HS-27A (cell line): ENCODE measurements at regions not wholly inside any gene's neighbourhood (a gene's known extent, or its start where the extent isn't known, plus 50 kb on each side); places are given as distances from the start of the nearest gene placed in this dataset.
"Not testable (repeated sequence)": the region's sequence is repeated elsewhere in the genome, so short reads cannot be mapped to it uniquely, and the experiment has no call there.

Source experiments
- DNase-seq: peaks from one replicate; pipeline ENCODE4 v3.0.0-alpha.2; 2012; ENCODE audit warnings: low read depth, missing footprints

GRCh38 chr3:23706111-23706510 lies 99.6 kb upstream of the UBE2E1 start:
- no peak for DNase-seq

GRCh38 chr3:23709987-23710386 lies 95.8 kb upstream of the UBE2E1 start:
- no peak for DNase-seq

- no peak for DNase-seq
Measured at GRCh38 chr3:23710555-23710954, 95.2 kb upstream of the UBE2E1 start.

GRCh38 chr3:23711916-23712494 lies 93.8 kb upstream of the UBE2E1 start:
- DNase-seq, result no peak

- DNase-seq, result peak; percentile 29
Measured at GRCh38 chr3:23712656-23713559, 92.8 kb upstream of the UBE2E1 start.

- DNase-seq, result peak; percentile 60
Measured at GRCh38 chr3:23713641-23714040, 92.1 kb upstream of the UBE2E1 start.

GRCh38 chr3:23720059-23720458 lies 85.7 kb upstream of the UBE2E1 start:
- DNase-seq, result no peak

- no peak for DNase-seq
Measured at GRCh38 chr3:23720885-23721284, 84.9 kb upstream of the UBE2E1 start.

- no peak for DNase-seq
Measured at GRCh38 chr3:23723141-23723540, 82.6 kb upstream of the UBE2E1 start.

GRCh38 chr3:23723930-23724329 lies 81.8 kb upstream of the UBE2E1 start:
- no peak for DNase-seq

- DNase-seq, result no peak
Measured at GRCh38 chr3:23726811-23727548, 78.8 kb upstream of the UBE2E1 start.

GRCh38 chr3:23728601-23729117 lies 77.1 kb upstream of the UBE2E1 start:
- no peak for DNase-seq

- DNase-seq, result not testable (repeated sequence)
Measured at GRCh38 chr3:23729362-23729761, 76.4 kb upstream of the UBE2E1 start.

GRCh38 chr3:23734481-23734880 lies 71.3 kb upstream of the UBE2E1 start:
- no peak for DNase-seq

GRCh38 chr3:23735062-23735461 lies 70.7 kb upstream of the UBE2E1 start:
- DNase-seq, result no peak

GRCh38 chr3:23735535-23736326 lies 70.0 kb upstream of the UBE2E1 start:
- no peak for DNase-seq

GRCh38 chr3:23738944-23739343 lies 66.8 kb upstream of the UBE2E1 start:
- DNase-seq, result no peak

- no peak for DNase-seq
Measured at GRCh38 chr3:23739536-23739935, 66.2 kb upstream of the UBE2E1 start.

GRCh38 chr3:23740517-23740965 lies 65.2 kb upstream of the UBE2E1 start:
- no peak for DNase-seq

GRCh38 chr3:23741036-23741706 lies 64.6 kb upstream of the UBE2E1 start:
- DNase-seq, result peak; percentile 78

GRCh38 chr3:23743141-23743784 lies 62.5 kb upstream of the UBE2E1 start:
- DNase-seq, result no peak
